ENCODE measurements at regions not wholly inside any gene's neighbourhood (a gene's known extent, or its start where the extent isn't known, plus 50 kb on each side); places are given as distances from the start of the nearest gene placed in this dataset.

- TF ChIP-seq CTCF (IDR thresholded peaks at IDR 0.05) (no peak), EP300 (IDR thresholded peaks at IDR 0.05) (no peak), POLR2A (IDR thresholded peaks at IDR 0.05) (no peak)
These were observed 254.3 kb downstream of the SOX11 start for GRCh38 chr2:5946225-5947115.
